ENCODE measurements at regions not wholly inside any gene's neighbourhood (a gene's known extent, or its start where the extent isn't known, plus 50 kb on each side); places are given as distances from the start of the nearest gene placed in this dataset.

DNA sequence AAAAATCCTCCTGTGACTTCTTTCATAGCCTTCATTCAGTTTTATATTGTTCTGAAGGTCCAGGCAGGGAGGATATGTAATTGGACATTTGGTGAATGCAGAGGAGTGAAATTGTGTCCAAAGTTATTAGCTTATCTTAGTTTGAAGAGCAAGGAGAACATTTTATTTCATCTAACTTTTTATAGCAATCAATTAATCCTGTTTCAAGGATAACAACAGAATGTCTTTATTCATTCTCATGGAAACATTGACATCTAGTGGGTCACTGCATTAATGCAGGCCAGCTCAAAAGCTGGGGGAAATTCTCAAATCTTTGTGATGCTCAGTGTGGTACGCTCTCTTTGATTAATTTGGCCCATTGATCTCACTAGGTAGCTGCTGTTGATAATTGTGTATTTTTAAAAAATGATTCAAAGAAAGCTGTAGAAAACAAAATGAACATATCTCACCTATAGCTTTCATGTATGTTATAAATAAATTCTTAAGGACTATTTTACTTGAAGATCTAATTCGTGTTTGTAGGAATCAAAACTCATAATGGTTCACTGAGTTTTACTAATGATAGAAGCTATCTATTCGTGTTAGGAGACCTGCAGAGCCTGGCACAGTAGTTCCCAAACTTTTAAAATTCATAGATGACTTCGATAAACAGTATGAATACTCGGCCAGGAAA is 150.8 kb upstream of the KCNMB2 start:
- DNase-seq (ENCODE audit: low read depth in 2 of 2), result no peak

- DNase-seq (ENCODE audit: low read depth in 2 of 2), result no peak
These were observed 149.8 kb upstream of the KCNMB2 start for GRCh38 chr3:178386401-178386800.

DNA sequence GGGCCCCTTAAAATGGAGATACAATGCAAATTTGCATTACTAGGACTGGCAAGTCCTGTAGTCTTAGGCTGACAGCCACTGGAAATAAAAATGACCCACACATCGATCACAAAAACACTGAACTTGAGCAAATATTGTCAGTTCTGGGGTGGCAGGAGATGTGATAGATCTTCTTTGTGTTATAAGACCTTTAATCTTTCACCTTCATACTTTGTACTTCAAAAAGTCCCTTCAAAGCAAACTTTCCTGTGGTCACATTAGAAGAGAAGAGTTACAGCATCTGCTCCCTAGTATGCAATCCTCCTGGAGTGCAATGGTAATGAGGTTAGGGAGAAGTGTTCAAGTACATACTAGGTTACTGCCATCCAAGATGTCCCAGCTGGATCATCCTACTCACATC is 149.4 kb upstream of the KCNMB2 start:
- DNase-seq (ENCODE audit: low read depth in 2 of 2), result no peak

GRCh38 chr3:178388473-178388872 is 147.8 kb upstream of the KCNMB2 start:
- no peak for DNase-seq (ENCODE audit: low read depth in 2 of 2)

DNA sequence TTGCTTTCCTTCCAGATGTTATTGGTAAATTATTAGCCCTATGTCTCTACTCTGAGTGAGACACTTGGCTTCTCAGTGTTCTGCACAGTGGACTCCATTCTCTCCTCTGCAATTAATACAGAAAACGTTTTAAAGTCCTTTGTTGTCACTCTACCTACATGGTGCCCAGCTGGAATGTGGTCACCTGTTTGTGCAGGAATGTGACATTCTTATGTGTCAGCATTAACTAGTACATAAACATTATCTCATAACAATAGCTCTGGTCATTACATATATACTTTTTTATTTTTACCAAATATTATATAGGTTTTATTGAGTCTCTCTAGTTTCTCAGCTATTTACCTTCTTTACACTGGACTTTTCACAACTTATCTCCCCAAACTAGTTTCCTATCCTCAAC is 147.0 kb upstream of the KCNMB2 start:
- no peak for DNase-seq (ENCODE audit: low read depth in 2 of 2)

DNA sequence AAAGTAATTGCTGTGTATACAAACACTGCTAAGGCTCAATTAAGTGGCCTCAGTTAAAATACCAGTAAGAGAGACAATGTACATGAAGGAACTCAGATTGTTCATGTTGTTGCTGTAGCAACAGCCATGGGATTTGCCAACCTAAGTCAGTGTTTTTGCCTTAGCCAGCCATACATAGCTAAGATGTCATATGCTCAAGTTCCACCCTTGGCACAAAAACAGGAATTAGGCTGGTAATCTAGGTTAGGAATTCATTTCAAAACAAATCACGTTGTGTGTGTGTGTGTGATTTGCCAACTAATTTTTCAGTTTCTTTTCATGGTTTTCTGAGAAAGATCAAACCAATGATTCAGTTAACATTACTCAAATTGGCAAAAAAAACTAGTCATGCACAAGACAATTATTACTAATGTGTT is 143.7 kb upstream of the KCNMB2 start:
- no peak for DNase-seq (ENCODE audit: low read depth in 2 of 2)

- peak; percentile 86 to 89 for DNase-seq (ENCODE audit: low read depth in 2 of 2)
These were observed 143.1 kb upstream of the KCNMB2 start for GRCh38 chr3:178393146-178393545.

GRCh38 chr3:178393824-178394223 is 142.4 kb upstream of the KCNMB2 start:
- peak; percentile 92 to 94 for DNase-seq (ENCODE audit: low read depth in 2 of 2)

GRCh38 chr3:178396318-178396717 is 139.9 kb upstream of the KCNMB2 start:
- DNase-seq (ENCODE audit: low read depth in 2 of 2), result no peak

GRCh38 chr3:178397202-178397601 is 139.0 kb upstream of the KCNMB2 start:
- DNase-seq (ENCODE audit: low read depth in 2 of 2), result no peak

GRCh38 chr3:178397836-178398235 is 138.4 kb upstream of the KCNMB2 start:
- DNase-seq (ENCODE audit: low read depth in 2 of 2), result no peak

- no peak for DNase-seq (ENCODE audit: low read depth in 2 of 2)
These were observed 131.3 kb upstream of the KCNMB2 start for GRCh38 chr3:178404961-178405360.

- DNase-seq (ENCODE audit: low read depth in 2 of 2), result peak; percentile 60 to 62
These were observed 130.7 kb upstream of the KCNMB2 start for GRCh38 chr3:178405531-178405930.

GRCh38 chr3:178406206-178406605 is 130.0 kb upstream of the KCNMB2 start:
- peak; percentile 64 to 66 for DNase-seq (ENCODE audit: low read depth in 2 of 2)

DNA sequence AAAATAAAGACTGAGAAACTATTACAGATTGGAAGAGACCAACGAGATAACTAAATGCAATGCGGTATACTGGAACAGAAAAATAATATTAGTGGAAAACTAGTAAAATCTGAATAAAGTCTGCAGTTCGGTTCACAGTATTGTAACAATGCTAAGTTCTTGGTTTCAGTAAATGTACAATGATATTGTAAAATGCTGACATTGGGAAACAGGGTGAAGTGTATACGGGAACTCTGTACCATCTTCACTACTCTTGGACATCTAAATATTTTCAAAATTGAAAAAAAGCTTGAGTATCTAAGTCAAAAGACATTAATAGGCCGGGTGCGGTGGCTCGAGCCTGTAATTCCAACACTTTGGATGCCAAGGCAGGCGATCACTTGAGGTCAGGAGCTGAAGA is 120.9 kb upstream of the KCNMB2 start:
- no peak for DNase-seq (ENCODE audit: low read depth in 2 of 2)

GRCh38 chr3:178417736-178418135 is 118.5 kb upstream of the KCNMB2 start:
- DNase-seq (ENCODE audit: low read depth in 2 of 2), result no peak

DNA sequence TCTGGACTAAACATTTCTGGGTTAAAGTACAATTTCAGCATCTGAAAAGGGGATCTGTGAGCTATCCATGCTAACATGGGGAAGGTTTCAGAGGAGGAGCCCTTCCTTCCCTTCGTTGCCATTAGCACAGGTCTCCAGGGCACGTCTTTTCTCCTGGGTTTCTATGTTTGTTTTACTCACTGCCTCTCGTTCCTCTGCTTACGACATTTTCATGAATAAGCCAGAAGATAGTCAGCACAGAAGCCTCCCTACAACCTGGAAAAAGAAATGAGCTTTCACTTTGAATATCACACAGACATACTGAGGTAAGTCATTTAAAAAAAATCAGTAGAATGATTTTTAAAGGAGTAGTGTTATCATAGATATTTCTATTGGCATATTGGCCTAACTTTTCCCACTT is 117.2 kb upstream of the KCNMB2 start:
- DNase-seq (ENCODE audit: low read depth in 2 of 2), result no peak

- no peak for DNase-seq (ENCODE audit: low read depth in 2 of 2)
These were observed 116.2 kb upstream of the KCNMB2 start for GRCh38 chr3:178420033-178420432.

DNA sequence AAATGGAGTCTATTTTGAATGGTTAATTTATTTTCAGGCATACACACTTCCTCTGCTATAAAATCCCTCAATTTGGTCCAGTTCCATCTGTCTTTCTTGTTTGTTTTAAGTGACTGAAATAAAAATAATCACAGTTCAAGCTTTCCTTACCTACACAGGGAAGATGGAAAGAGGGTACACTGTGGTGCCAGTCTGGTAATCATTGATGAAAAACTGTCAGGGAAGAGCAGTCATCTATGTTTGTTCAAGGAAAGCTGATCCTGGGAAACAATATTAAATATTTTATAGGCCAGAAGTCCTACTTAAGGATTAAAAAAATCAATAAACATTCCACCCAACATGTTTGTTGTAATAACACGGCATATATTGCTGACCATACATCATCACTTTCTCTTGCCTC is 115.2 kb upstream of the KCNMB2 start:
- no peak for DNase-seq (ENCODE audit: low read depth in 2 of 2)

GRCh38 chr3:178422406-178422805 is 113.8 kb upstream of the KCNMB2 start:
- DNase-seq (ENCODE audit: low read depth in 2 of 2), result no peak

GRCh38 chr3:178428037-178428436 is 108.2 kb upstream of the KCNMB2 start:
- DNase-seq (ENCODE audit: low read depth in 2 of 2), result no peak

- DNase-seq (ENCODE audit: low read depth in 2 of 2), result no peak
These were observed 101.9 kb upstream of the KCNMB2 start for GRCh38 chr3:178434206-178434805.

DNA sequence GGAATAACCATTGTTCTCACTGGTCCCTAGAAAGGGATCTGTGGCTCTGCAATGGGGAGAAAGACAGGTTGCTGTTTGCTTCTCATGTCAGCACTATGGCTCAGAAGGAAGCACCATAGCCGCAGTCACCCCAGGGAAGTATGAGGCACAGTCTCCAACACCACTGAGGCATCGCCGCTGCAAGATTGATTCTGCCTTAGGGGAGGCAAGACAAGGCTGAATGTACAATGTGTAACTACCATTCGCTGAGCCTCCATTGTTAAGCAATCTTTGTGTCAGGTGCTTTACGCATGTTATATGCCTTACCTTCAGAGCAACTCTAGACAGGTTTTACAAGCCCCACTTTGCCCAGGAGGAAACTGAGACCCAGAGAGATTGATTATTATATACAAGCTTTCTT is 100.7 kb upstream of the KCNMB2 start:
- DNase-seq (ENCODE audit: low read depth in 2 of 2), result no peak

GRCh38 chr3:178436773-178437172 is 99.5 kb upstream of the KCNMB2 start:
- DNase-seq (ENCODE audit: low read depth in 2 of 2), result peak; percentile 29 to 36

Measured in fibroblast of skin of left biceps (primary cell).